Breast epithelium (tissue), 3 donors: ENCODE measurements at regions not wholly inside any gene's neighbourhood (a gene's known extent, or its start where the extent isn't known, plus 50 kb on each side); places are given as distances from the start of the nearest gene placed in this dataset.

Experiments used
- CTCF ChIP-seq, 3 donors: fragments of 450-650 bp; IDR thresholded peaks; one replicate each; pipeline ENCODE4 v1.5.1; 2016 to 2017; ENCODE audit warnings: antibody characterized with exemption in 3 of 3, mild to moderate bottlenecking in 3 of 3, moderate library complexity in 3 of 3
- POLR2A ChIP-seq: fragments of 450-650 bp; IDR thresholded peaks from one replicate; pipeline ENCODE4 v1.6.1; 2016; ENCODE audit warnings: antibody characterized with exemption, mild to moderate bottlenecking, moderate library complexity
- POLR2AphosphoS5 ChIP-seq, 3 donors: sonication (generic); formaldehyde crosslinking; IDR thresholded peaks; one replicate each; pipeline ENCODE4 v1.6.1; 2017; ENCODE audit warnings: antibody characterized with exemption in 3 of 3

DNA sequence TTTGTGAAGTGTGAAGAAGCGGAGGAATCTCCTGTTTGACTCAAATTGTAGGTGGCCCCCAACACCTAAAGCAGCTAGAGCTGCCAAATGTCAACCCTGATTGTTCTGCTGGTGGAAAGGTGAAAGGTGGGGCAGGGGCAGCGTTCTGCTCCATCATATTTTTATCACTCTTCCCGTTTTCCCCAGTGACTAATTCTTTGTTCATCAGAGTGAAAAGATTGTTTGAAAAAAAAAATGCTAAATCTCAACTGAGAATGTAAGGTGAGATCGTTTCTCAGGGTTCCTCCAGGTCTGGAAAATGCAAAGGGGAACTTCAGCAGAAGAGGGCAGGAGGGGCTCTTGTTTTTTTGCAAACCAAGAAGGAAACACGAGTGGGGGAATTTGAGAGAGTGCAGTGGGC, 137.7 kb downstream of the MN1 start:
- TF ChIP-seq CTCF (IDR thresholded peaks at IDR 0.05) (no peak), POLR2A (no peak), POLR2AphosphoS5 (IDR thresholded peaks at IDR 0.05) (no peak)
